Sigmoid colon (tissue), 6 donors: ENCODE measurements at regions not wholly inside any gene's neighbourhood (a gene's known extent, or its start where the extent isn't known, plus 50 kb on each side); places are given as distances from the start of the nearest gene placed in this dataset.

Source experiments
- DNase-seq: peaks from one replicate; pipeline ENCODE4 v3.0.0-alpha.2; 2019
- H3K27ac ChIP-seq, 4 donors: fragments of 200-600 bp; sonication (generic); one replicate each; pipeline ENCODE4 v1.5.1; 2016 to 2019; ENCODE audit warnings: mild to moderate bottlenecking in 1 of 4
- H3K27me3 ChIP-seq, 3 donors: fragments of 200-600 bp; sonication (generic); one replicate each; pipeline ENCODE4 v1.5.1; 2019; ENCODE audit warnings: mild to moderate bottlenecking in 1 of 3
- H3K36me3 ChIP-seq, 4 donors: fragments of 200-600 bp; sonication (generic); one replicate each; pipeline ENCODE4 v1.5.1; 2016 to 2019
- H3K4me1 ChIP-seq, 4 donors: fragments of 200-600 bp; sonication (generic); one replicate each; pipeline ENCODE4 v1.5.1; 2017 to 2019
- H3K4me3 ChIP-seq, 4 donors: fragments of 200-600 bp; sonication (generic); one replicate each; pipeline ENCODE4 v1.5.1; 2017 to 2019; ENCODE audit warnings: mild to moderate bottlenecking in 2 of 4, moderate library complexity in 1 of 4
- H3K9me3 ChIP-seq, 4 donors: fragments of 200-600 bp in 3 of 4; sonication (generic) in 3 of 4; one replicate each; pipeline versions ENCODE4 v1.5.1 to v1.6.1; 2013 to 2019
- EP300 ChIP-seq, 4 donors: sonication (generic); formaldehyde crosslinking; IDR thresholded peaks; one replicate each; pipeline ENCODE4 v1.6.1; 2017; ENCODE audit warnings: antibody characterized with exemption in 4 of 4
- POLR2A ChIP-seq, 2 donors: fragments of 450-650 bp; IDR thresholded peaks; one replicate each; pipeline ENCODE4 v1.6.1; 2016; ENCODE audit warnings: antibody characterized with exemption in 2 of 2, mild to moderate bottlenecking in 2 of 2, moderate library complexity in 2 of 2
- POLR2AphosphoS5 ChIP-seq, 4 donors: sonication (generic); formaldehyde crosslinking; IDR thresholded peaks; one replicate each; pipeline ENCODE4 v1.6.1; 2017; ENCODE audit warnings: antibody characterized with exemption in 4 of 4
- WGBS, 2 donors: extraction: QIAGEN DNeasy Blood & Tissue Kit; methylation state at CpG; one replicate each; pipeline ENCODE4 v1.1.7; 2013; 5-methylcytosine and 5-hydroxymethylcytosine counted together
- intact Hi-C: fragments of 100-400 bp; cut with DNase I; formaldehyde crosslinking; loops from one replicate; pipeline ENCODE4 v1.15.1; 2023
- TF ChIP-seq, protein P1 (sequence below), 4 experiments: fragments of 450-650 bp in 3 of 4; fragments of 200-600 bp in 1 of 4; IDR thresholded peaks; one replicate each; pipeline ENCODE4 v1.5.1; 2016 to 2019; ENCODE audit warnings: antibody characterized with exemption in 4 of 4, mild to moderate bottlenecking in 3 of 4, moderate library complexity in 2 of 4
- donor health status: healthy with polysubstance abuse.
- donor health status: healthy.

DNA sequence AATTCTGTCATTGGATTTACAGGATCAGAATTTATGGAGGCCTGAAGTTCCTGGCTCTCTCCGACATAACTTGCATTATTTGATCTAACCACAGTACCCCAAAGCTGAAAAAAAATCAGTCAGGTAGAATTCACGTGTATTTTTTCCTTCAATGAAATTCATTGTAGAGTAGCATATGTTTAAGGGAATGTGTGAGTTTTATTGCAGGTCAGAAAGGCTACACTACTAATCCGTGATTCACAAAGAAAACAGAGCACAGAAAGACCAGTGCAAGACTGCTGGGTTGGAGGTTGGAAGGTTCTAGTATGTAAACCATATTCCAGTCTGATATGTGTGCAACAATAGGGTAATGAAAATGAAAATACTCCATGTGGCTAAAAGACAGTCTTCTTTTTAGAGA, 247.0 kb upstream of the FERD3L start:
- WGBS, 2 donors = 27 to 61% methylated on average over 3 of the region's 3 CpGs
- no peak for DNase-seq
- Histone ChIP-seq H3K36me3 (no peaks in the 10 kb centered on the region), H3K27me3 (no peaks in the 10 kb centered on the region), H3K27ac (no peak overlapping the region), H3K9me3 (peaks cover 0 to 4% (median 0%) of the 10 kb centered on the region in 4 donors), H3K4me1 (no peaks in the 10 kb centered on the region), H3K4me3 (no peak overlapping the region)
- TF ChIP-seq EP300 (IDR thresholded peaks at IDR 0.05) = no peak
- TF ChIP-seq POLR2AphosphoS5 (IDR thresholded peaks at IDR 0.05) = no peak
- TF ChIP-seq POLR2A (IDR thresholded peaks at IDR 0.05) = no peak
- TF ChIP-seq, protein P1, sequence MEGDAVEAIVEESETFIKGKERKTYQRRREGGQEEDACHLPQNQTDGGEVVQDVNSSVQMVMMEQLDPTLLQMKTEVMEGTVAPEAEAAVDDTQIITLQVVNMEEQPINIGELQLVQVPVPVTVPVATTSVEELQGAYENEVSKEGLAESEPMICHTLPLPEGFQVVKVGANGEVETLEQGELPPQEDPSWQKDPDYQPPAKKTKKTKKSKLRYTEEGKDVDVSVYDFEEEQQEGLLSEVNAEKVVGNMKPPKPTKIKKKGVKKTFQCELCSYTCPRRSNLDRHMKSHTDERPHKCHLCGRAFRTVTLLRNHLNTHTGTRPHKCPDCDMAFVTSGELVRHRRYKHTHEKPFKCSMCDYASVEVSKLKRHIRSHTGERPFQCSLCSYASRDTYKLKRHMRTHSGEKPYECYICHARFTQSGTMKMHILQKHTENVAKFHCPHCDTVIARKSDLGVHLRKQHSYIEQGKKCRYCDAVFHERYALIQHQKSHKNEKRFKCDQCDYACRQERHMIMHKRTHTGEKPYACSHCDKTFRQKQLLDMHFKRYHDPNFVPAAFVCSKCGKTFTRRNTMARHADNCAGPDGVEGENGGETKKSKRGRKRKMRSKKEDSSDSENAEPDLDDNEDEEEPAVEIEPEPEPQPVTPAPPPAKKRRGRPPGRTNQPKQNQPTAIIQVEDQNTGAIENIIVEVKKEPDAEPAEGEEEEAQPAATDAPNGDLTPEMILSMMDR (IDR thresholded peaks at IDR 0.05) = no peak
- intact Hi-C loops = no loop called here

DNA sequence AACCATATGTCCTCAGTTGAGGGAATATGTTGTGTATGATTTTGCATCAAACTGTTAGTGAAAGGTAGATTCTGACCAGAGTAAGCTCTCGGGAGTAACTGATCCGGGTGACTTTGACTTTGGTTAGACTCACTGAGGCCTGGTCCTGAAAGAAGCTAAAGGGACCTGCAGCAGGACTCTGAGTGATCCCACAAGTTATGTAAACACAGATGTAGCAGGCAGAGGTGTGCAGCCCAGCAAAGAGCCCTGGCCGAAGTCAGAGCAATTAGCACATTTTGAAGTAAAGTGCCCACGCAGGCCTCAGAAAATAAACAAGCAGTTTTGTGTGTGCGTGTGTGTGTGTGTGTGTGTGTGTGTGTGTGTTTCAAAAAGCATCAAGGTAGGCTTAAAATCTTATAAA, 245.6 kb upstream of the FERD3L start:
- no peaks in the 10 kb centered on the region for H3K4me1 ChIP-seq
- WGBS, 2 donors = 44 to 65% methylated on average over 5 of the region's 5 CpGs
- no peak for DNase-seq
- TF ChIP-seq, protein P1 (IDR thresholded peaks at IDR 0.05) = no peak
- TF ChIP-seq POLR2A (IDR thresholded peaks at IDR 0.05) (no peak), EP300 (IDR thresholded peaks at IDR 0.05) (no peak)
- no peak overlapping the region for H3K4me3 ChIP-seq
- H3K27me3 ChIP-seq = no peaks in the 10 kb centered on the region
- intact Hi-C loops = no loop called here
- peaks cover 0 to 4% (median 0%) of the 10 kb centered on the region in 4 donors for H3K9me3 ChIP-seq
- no peaks in the 10 kb centered on the region for H3K36me3 ChIP-seq
- no peak overlapping the region for H3K27ac ChIP-seq

DNA sequence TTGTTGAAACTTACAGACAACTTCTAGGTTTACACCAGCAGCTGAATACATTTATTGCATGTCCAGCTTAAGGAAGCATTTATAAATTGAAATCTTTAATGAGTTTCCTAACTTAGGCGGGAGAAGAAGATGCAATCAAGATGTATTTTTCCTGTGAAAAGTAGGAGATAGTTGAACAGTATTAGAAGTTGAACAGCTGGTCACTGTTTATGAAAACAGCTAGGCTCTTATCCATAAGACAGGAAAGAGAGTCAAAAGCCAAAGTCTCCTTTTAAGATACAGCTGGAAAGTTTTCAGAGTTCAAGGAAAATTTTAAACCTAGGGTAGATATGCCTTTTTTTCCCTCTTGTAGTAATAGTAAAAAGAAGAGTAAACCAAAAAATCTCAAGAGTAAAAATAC, 236.1 kb upstream of the FERD3L start:
- intact Hi-C loops = no loop called here
- WGBS, 2 donors = 82 to 84% methylated on average over 1 of the region's 1 CpG

DNA sequence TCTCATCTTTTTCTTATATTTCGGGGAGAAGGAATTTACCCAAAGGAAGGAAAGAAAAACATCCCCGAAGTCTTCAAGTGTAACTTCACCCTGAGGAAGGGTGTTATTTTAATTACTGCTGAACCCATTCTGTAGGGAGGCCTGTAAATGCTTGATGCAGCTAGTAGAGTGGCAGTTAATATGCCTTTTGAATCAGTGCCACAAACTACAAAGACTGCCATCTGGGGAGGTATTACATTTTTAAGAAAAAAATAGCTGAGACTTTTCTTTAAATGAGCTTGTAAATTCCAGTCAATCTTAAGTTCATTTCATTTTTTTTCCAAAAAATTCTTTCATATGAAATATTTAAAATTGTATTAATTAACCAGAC, 233.1 kb upstream of the FERD3L start:
- Histone ChIP-seq H3K27me3 (no peaks in the 10 kb centered on the region), H3K4me1 (peaks cover 0 to 18% (median 10%) of the 10 kb centered on the region in 4 donors), H3K9me3 (no peaks in the 10 kb centered on the region), H3K27ac (no peak overlapping the region), H3K36me3 (no peaks in the 10 kb centered on the region), H3K4me3 (no peak overlapping the region)
- no peak for TF ChIP-seq POLR2A (IDR thresholded peaks at IDR 0.05)
- TF ChIP-seq, protein P1 (IDR thresholded peaks at IDR 0.05) = no peak
- TF ChIP-seq POLR2AphosphoS5 (IDR thresholded peaks at IDR 0.05) = no peak
- no peak for TF ChIP-seq EP300 (IDR thresholded peaks at IDR 0.05)
- WGBS, 2 donors = 44 to 69% methylated on average over 2 of the region's 2 CpGs
- DNase-seq = no peak
- intact Hi-C loops = no loop called here

More for the DNA sequence above, 236.1 kb upstream of the FERD3L start:
- H3K27ac ChIP-seq = no peak overlapping the region
- TF ChIP-seq, protein P1 (IDR thresholded peaks at IDR 0.05) = no peak
- TF ChIP-seq POLR2AphosphoS5 (IDR thresholded peaks at IDR 0.05) = no peak
- TF ChIP-seq EP300 (IDR thresholded peaks at IDR 0.05) = no peak
- no peak for TF ChIP-seq POLR2A (IDR thresholded peaks at IDR 0.05)
- H3K9me3 ChIP-seq = no peaks in the 10 kb centered on the region
- H3K36me3 ChIP-seq = no peaks in the 10 kb centered on the region
- H3K4me3 ChIP-seq = no peak overlapping the region
- H3K4me1 ChIP-seq = peaks cover 0 to 18% (median 10%) of the 10 kb centered on the region in 4 donors
- DNase-seq = no peak
- no peaks in the 10 kb centered on the region for H3K27me3 ChIP-seq

DNA sequence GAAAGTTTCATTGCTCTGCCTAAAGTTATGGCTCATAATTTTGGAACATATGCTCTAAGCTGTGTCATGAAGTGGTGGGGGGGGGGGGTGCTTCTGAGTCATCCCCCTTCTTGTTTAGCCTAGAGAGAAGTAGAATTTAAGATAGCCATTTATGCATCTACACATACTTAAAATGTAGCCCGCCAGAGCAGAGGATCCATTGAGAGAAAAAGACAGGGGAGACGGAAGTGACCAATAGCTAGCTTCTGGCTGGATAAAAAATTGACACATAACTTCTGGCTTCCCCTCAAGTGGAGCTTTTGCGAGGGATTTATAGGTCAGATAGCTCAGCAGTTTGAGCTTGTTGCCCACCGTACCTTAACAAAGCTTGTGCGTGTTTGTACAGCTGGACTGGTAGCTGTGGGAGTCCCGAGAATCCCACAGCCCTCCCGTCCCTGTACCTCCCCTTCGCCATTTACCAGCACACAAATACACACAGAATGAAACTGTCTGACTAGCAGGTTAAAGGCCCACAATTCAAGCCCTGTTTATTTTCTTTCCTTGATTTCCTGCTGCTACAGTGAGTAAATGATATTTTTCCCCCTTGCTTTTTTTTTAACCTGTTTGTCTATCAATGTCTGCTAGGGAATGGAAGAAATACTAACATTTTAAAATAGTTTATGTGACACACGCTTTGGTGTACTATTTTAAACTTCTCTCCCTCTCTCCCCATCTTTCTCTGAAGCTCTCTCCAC, 232.6 kb upstream of the FERD3L start:
- H3K27me3 ChIP-seq = no peaks in the 10 kb centered on the region
- TF ChIP-seq POLR2A (IDR thresholded peaks at IDR 0.05) (no peak), EP300 (IDR thresholded peaks at IDR 0.05) (no peak), POLR2AphosphoS5 (IDR thresholded peaks at IDR 0.05) (no peak)
- TF ChIP-seq, protein P1 (IDR thresholded peaks at IDR 0.05) = no peak
- intact Hi-C loops = no loop called here
- no peaks in the 10 kb centered on the region for H3K36me3 ChIP-seq
- 44 to 64% methylated on average over 9 of the region's 9 CpGs for WGBS, 2 donors
- peak overlapping the region in 1 of 4 donors; percentile 30 for H3K27ac ChIP-seq
- no peaks in the 10 kb centered on the region for H3K9me3 ChIP-seq
- no peak for DNase-seq
- peaks cover 0 to 18% (median 10%) of the 10 kb centered on the region in 4 donors for H3K4me1 ChIP-seq
- H3K4me3 ChIP-seq = peak overlapping the region in 2 of 4 donors; percentile 15 to 18
